ENCODE measurements at regions not wholly inside any gene's neighbourhood (a gene's known extent, or its start where the extent isn't known, plus 50 kb on each side); places are given as distances from the start of the nearest gene placed in this dataset.

DNA sequence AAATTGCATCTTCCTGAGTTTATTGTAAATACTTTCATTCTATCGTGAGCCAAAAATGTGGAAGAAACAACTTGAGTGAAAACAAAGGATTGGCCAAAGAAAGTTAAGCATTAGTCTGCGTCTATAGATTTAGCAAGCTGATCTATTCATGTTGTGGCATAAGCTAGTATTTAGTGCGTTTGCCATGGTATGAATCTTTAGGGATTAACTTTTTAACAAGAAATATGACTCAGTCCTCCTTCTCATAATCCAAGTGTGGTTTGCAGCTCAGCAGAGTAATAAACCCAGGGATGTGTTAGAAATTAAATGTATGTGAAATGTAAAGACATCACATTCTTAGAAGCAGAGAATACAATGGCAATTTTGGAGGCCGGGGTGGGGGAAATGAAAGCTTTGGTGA lies 1110.9 kb downstream of the NLGN4X start:
- no peaks in the 10 kb centered on the region for H3K36me3 ChIP-seq (ENCODE audit: control insufficient read depth in 2 of 2, extremely low read depth in 1 of 2, insufficient read depth in 2 of 2, low read length in 2 of 2)
- H3K27me3 ChIP-seq (ENCODE audit: control insufficient read depth, extremely low read depth, insufficient read depth, low read length), result no peaks in the 10 kb centered on the region
- no peak overlapping the region for H3K4me3 ChIP-seq (ENCODE audit: control insufficient read depth in 2 of 3, extremely low read depth in 1 of 3, insufficient read depth in 2 of 3, low read depth in 1 of 3, low read length in 3 of 3)
- no peaks in the 10 kb centered on the region for H3K4me1 ChIP-seq (ENCODE audit: control insufficient read depth, extremely low read depth, insufficient read depth, low read length)
- H3K9ac ChIP-seq (ENCODE audit: control insufficient read depth, extremely low read depth, insufficient read depth, low read length), result no peak overlapping the region
- TF ChIP-seq, protein P1, sequence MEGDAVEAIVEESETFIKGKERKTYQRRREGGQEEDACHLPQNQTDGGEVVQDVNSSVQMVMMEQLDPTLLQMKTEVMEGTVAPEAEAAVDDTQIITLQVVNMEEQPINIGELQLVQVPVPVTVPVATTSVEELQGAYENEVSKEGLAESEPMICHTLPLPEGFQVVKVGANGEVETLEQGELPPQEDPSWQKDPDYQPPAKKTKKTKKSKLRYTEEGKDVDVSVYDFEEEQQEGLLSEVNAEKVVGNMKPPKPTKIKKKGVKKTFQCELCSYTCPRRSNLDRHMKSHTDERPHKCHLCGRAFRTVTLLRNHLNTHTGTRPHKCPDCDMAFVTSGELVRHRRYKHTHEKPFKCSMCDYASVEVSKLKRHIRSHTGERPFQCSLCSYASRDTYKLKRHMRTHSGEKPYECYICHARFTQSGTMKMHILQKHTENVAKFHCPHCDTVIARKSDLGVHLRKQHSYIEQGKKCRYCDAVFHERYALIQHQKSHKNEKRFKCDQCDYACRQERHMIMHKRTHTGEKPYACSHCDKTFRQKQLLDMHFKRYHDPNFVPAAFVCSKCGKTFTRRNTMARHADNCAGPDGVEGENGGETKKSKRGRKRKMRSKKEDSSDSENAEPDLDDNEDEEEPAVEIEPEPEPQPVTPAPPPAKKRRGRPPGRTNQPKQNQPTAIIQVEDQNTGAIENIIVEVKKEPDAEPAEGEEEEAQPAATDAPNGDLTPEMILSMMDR (optimal IDR thresholded peaks at IDR 0.05 in 1 of 3, IDR thresholded peaks at IDR 0.05 in 1 of 3, conservative IDR thresholded peaks at IDR 0.05 in 1 of 3; ENCODE audit: extremely low read depth in 1 of 3, insufficient read depth in 2 of 3, low read length in 3 of 3), result no peak
- no peak for TF ChIP-seq EZH2 (IDR thresholded peaks at IDR 0.05; ENCODE audit: low read length)
- no peaks in the 10 kb centered on the region for H3K9me1 ChIP-seq (ENCODE audit: control insufficient read depth, extremely low read depth, insufficient read depth, low read length)
- H2AFZ ChIP-seq (ENCODE audit: control insufficient read depth, low read length), result no peak overlapping the region
- H4K20me1 ChIP-seq (ENCODE audit: control insufficient read depth, extremely low read depth, insufficient read depth, low read length), result no peaks in the 10 kb centered on the region
- H3K79me2 ChIP-seq (ENCODE audit: control insufficient read depth, insufficient read depth, low read length), result no peaks in the 10 kb centered on the region
- dilution Hi-C loops (cut with MboI; ENCODE audit: extremely low pct_ligation_motif_present, low sequenced_read_pairs), result no loop called here
- peaks cover 4% of the 10 kb centered on the region for H3K9me3 ChIP-seq (ENCODE audit: control insufficient read depth, low read depth, low read length)
- H3K27ac ChIP-seq (ENCODE audit: control insufficient read depth, insufficient read depth, low read length), result no peak overlapping the region
- FAIRE-seq (no peak), DNase-seq (ENCODE audit: low read depth, low spot score) (no peak)
- H3K4me2 ChIP-seq (ENCODE audit: control insufficient read depth, extremely low read depth, insufficient read depth, low read depth, low read length), result no peak overlapping the region

DNA sequence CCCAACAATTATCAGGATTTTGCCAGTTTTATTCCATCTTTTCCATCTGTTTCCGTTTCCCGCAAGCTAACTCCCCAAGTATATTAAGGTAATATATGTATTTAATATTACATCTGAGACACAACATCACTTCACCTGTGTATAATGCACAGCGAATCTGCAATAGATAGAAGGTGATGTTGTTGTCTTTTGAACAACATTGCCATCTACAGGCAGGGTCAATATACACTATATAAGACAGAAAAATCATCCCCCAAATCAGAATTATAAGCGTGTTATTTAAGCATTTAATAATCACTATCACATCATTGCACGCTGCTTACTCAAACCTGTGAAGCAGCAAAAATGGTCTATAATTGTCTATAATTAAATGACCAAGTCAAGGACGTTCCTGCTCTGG lies 1115.5 kb downstream of the NLGN4X start:
- H3K36me3 ChIP-seq (ENCODE audit: control insufficient read depth in 2 of 2, extremely low read depth in 1 of 2, insufficient read depth in 2 of 2, low read length in 2 of 2), result no peaks in the 10 kb centered on the region
- no peak overlapping the region for H3K9ac ChIP-seq (ENCODE audit: control insufficient read depth, extremely low read depth, insufficient read depth, low read length)
- no peak overlapping the region for H3K27ac ChIP-seq (ENCODE audit: control insufficient read depth, insufficient read depth, low read length)
- H3K4me2 ChIP-seq (ENCODE audit: control insufficient read depth, extremely low read depth, insufficient read depth, low read depth, low read length), result no peak overlapping the region
- no peak overlapping the region for H2AFZ ChIP-seq (ENCODE audit: control insufficient read depth, low read length)
- H3K9me3 ChIP-seq (ENCODE audit: control insufficient read depth, low read depth, low read length), result no peaks in the 10 kb centered on the region
- dilution Hi-C loops (cut with MboI; ENCODE audit: extremely low pct_ligation_motif_present, low sequenced_read_pairs), result no loop called here
- H3K79me2 ChIP-seq (ENCODE audit: control insufficient read depth, insufficient read depth, low read length), result no peaks in the 10 kb centered on the region
- no peaks in the 10 kb centered on the region for H3K27me3 ChIP-seq (ENCODE audit: control insufficient read depth, extremely low read depth, insufficient read depth, low read length)
- no peaks in the 10 kb centered on the region for H3K4me1 ChIP-seq (ENCODE audit: control insufficient read depth, extremely low read depth, insufficient read depth, low read length)
- FAIRE-seq (no peak), DNase-seq (ENCODE audit: low read depth, low spot score) (no peak)
- no peaks in the 10 kb centered on the region for H3K9me1 ChIP-seq (ENCODE audit: control insufficient read depth, extremely low read depth, insufficient read depth, low read length)
- H4K20me1 ChIP-seq (ENCODE audit: control insufficient read depth, extremely low read depth, insufficient read depth, low read length), result no peaks in the 10 kb centered on the region
- H3K4me3 ChIP-seq (ENCODE audit: control insufficient read depth in 2 of 3, extremely low read depth in 1 of 3, insufficient read depth in 2 of 3, low read depth in 1 of 3, low read length in 3 of 3), result no peak overlapping the region
- TF ChIP-seq, protein P1 (optimal IDR thresholded peaks at IDR 0.05 in 1 of 3, IDR thresholded peaks at IDR 0.05 in 1 of 3, conservative IDR thresholded peaks at IDR 0.05 in 1 of 3; ENCODE audit: extremely low read depth in 1 of 3, insufficient read depth in 2 of 3, low read length in 3 of 3), result peak in 1 of 3 experiments; percentile 16
- TF ChIP-seq EZH2 (IDR thresholded peaks at IDR 0.05; ENCODE audit: low read length), result no peak
